ENCODE measurements at regions not wholly inside any gene's neighbourhood (a gene's known extent, or its start where the extent isn't known, plus 50 kb on each side); places are given as distances from the start of the nearest gene placed in this dataset.

DNA sequence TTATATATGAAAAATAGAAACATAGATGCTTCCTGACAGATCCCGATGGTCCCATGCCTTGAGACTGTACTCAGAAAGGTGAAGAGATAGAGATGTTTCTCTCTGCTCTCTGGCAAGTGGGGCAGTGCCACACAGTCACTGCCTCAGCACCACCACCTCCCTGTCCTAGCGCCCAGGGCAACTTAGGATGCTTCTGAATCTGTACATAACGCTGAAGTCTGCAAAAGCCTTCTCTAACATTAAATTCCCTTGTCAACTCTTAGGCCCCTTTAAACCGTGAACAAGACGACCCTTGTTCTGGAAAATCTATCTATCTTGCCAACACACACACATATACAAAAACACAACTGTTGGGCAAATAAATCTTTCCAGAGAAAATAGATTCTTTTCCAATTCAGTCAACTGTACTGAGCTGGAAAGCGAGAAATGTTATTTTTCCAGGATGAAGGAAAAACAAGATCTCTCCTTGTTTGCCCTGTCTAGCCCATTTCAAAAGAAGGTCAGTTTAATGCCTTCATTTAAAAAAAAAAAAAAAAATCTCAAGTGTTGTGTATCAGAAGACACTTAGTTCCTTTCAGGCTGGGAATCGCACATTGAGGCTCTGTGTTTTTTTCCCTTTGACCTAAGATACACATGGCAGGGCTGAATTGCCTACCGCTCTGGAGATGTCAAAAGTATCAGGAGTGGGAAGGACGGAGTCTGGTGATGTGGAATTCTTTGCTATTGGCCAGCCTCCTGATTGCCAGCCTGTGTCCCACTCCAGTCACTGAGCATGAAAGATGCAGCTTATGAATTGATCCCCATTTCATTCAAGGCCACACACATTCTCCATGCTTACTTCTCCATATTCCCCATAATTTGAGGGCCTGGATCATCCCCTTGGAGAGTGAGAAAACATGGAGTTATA lies 241.4 kb downstream of the LACC1 start:
- Histone ChIP-seq H3K36me3 (ENCODE audit: insufficient read depth, insufficient read length, low read length) (no peaks in the 10 kb centered on the region), H3K27me3 (ENCODE audit: insufficient read depth, insufficient read length) (no peaks in the 10 kb centered on the region), H3K9ac (ENCODE audit: insufficient read length, low read depth) (no peak overlapping the region), H3K4me1 (ENCODE audit: insufficient read depth, insufficient read length) (no peaks in the 10 kb centered on the region), H3K9me3 (ENCODE audit: insufficient read depth, low read length) (peaks cover 15% of the 10 kb centered on the region), H3K4me3 (ENCODE audit: insufficient read length, low read depth) (no peak overlapping the region)
- no peak for DNase-seq (ENCODE audit: low read depth, low spot score)
- TF ChIP-seq SUZ12 (IDR thresholded peaks at IDR 0.05; ENCODE audit: extremely low read depth, insufficient read depth, insufficient read length) (no peak), YY1 (IDR thresholded peaks at IDR 0.05; ENCODE audit: insufficient read depth, insufficient read length) (no peak), ZNF274 (IDR thresholded peaks at IDR 0.05; ENCODE audit: low read depth, low read length) (no peak)

- Histone ChIP-seq H3K27me3 (ENCODE audit: insufficient read depth, insufficient read length) (no peaks in the 10 kb centered on the region), H3K36me3 (ENCODE audit: insufficient read depth, insufficient read length, low read length) (no peaks in the 10 kb centered on the region), H3K4me3 (ENCODE audit: insufficient read length, low read depth) (no peak overlapping the region), H3K9me3 (ENCODE audit: insufficient read depth, low read length) (peaks cover 15% of the 10 kb centered on the region), H3K4me1 (ENCODE audit: insufficient read depth, insufficient read length) (no peaks in the 10 kb centered on the region), H3K9ac (ENCODE audit: insufficient read length, low read depth) (no peak overlapping the region)
- TF ChIP-seq ZNF274 (IDR thresholded peaks at IDR 0.05; ENCODE audit: low read depth, low read length) (no peak), YY1 (IDR thresholded peaks at IDR 0.05; ENCODE audit: insufficient read depth, insufficient read length) (no peak), SUZ12 (IDR thresholded peaks at IDR 0.05; ENCODE audit: extremely low read depth, insufficient read depth, insufficient read length) (no peak)
- no peak for DNase-seq (ENCODE audit: low read depth, low spot score)
Measured at GRCh38 chr13:44124352-44124751, 244.6 kb downstream of the LACC1 start.

DNA sequence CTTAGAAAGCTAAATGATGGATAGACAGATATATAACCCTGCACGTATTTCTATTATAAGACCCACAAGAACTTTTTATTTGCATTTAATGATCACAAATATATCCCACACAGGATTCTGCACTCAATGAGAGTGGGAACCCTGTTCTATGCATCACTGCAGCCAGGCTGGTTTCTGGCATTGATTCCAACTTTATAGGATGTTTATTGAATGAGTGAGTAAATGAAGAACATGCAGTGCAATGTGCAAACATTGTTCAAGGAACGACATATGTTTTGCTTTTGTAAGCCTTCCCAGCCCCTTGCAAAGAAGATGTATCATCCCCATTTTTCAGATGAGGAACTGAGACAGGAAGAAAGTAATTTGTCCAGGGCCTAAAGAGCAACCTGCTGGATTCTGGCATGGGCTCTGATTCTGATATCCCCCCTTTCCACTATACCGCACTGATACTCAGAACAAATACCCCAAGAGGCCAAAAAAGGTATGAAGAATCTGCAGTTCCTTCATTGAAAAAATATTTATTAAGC lies 246.3 kb downstream of the LACC1 start:
- no peak for DNase-seq (ENCODE audit: low read depth, low spot score)
- H3K4me3 ChIP-seq (ENCODE audit: insufficient read length, low read depth): no peak overlapping the region
- no peaks in the 10 kb centered on the region for H3K4me1 ChIP-seq (ENCODE audit: insufficient read depth, insufficient read length)
- H3K9ac ChIP-seq (ENCODE audit: insufficient read length, low read depth): no peak overlapping the region
- no peaks in the 10 kb centered on the region for H3K27me3 ChIP-seq (ENCODE audit: insufficient read depth, insufficient read length)
- H3K36me3 ChIP-seq (ENCODE audit: insufficient read depth, insufficient read length, low read length): no peaks in the 10 kb centered on the region
- TF ChIP-seq SUZ12 (IDR thresholded peaks at IDR 0.05; ENCODE audit: extremely low read depth, insufficient read depth, insufficient read length) (no peak), YY1 (IDR thresholded peaks at IDR 0.05; ENCODE audit: insufficient read depth, insufficient read length) (no peak), ZNF274 (IDR thresholded peaks at IDR 0.05; ENCODE audit: low read depth, low read length) (no peak)
- H3K9me3 ChIP-seq (ENCODE audit: insufficient read depth, low read length): peaks cover 15% of the 10 kb centered on the region

DNA sequence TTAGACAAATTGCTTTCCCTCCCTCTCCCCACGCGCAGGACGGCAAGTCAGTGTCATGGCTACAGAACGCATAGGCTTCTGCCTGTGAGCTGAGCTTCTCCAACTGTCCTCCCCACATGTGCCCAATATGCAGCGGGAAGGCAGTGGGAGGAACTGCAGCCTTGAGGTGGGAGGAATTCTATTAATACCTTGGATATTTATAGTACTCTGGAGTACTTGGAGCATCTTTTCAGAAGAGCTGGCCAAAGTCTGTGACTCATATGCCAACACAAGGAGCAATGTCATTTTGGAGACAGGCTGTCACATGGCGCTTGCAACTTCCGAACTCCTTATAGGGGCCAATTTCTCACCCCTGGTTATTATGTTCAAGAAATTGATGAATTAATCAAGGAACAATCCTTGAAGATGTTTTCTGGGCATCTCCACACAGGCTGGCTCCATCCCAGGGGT lies 245.0 kb upstream of the SERP2 start:
- Histone ChIP-seq H3K27me3 (ENCODE audit: insufficient read depth, insufficient read length) (no peaks in the 10 kb centered on the region), H3K9ac (ENCODE audit: insufficient read length, low read depth) (no peak overlapping the region), H3K9me3 (ENCODE audit: insufficient read depth, low read length) (peaks cover 9% of the 10 kb centered on the region; the same call in 1 of the 2 replicates), H3K4me3 (ENCODE audit: insufficient read length, low read depth) (no peak overlapping the region), H3K36me3 (ENCODE audit: insufficient read depth, insufficient read length, low read length) (no peaks in the 10 kb centered on the region), H3K4me1 (ENCODE audit: insufficient read depth, insufficient read length) (no peaks in the 10 kb centered on the region)
- no peak for TF ChIP-seq YY1 (IDR thresholded peaks at IDR 0.05; ENCODE audit: insufficient read depth, insufficient read length)
- no peak for TF ChIP-seq ZNF274 (IDR thresholded peaks at IDR 0.05; ENCODE audit: low read depth, low read length)
- TF ChIP-seq SUZ12 (IDR thresholded peaks at IDR 0.05; ENCODE audit: extremely low read depth, insufficient read depth, insufficient read length): no peak
- DNase-seq (ENCODE audit: low read depth, low spot score): no peak

DNA sequence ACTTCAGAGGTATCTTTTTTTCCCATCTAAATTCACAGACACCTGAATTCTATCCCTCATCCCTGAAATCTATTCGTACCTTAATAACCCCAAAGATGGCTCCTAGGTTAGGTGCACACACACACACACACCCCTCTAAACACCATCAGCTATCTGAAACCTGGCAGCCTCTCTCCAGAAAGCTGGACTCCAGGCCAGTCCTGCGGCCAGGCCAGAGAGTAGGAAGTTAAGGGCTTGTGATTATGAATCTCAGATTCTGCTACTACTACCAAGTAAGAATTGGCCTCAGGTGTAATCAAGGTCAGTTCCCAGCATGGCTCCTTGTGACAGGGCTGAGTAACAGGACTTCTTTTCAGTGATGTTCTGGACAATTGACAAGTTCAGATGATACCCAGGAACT lies 244.2 kb upstream of the SERP2 start:
- Histone ChIP-seq H3K9ac (ENCODE audit: insufficient read length, low read depth) (no peak overlapping the region), H3K4me3 (ENCODE audit: insufficient read length, low read depth) (no peak overlapping the region), H3K27me3 (ENCODE audit: insufficient read depth, insufficient read length) (no peaks in the 10 kb centered on the region), H3K4me1 (ENCODE audit: insufficient read depth, insufficient read length) (no peaks in the 10 kb centered on the region), H3K9me3 (ENCODE audit: insufficient read depth, low read length) (peaks cover under 1% of the 10 kb centered on the region; the same call in 1 of the 2 replicates), H3K36me3 (ENCODE audit: insufficient read depth, insufficient read length, low read length) (no peaks in the 10 kb centered on the region)
- TF ChIP-seq ZNF274 (IDR thresholded peaks at IDR 0.05; ENCODE audit: low read depth, low read length) (no peak), YY1 (IDR thresholded peaks at IDR 0.05; ENCODE audit: insufficient read depth, insufficient read length) (no peak), SUZ12 (IDR thresholded peaks at IDR 0.05; ENCODE audit: extremely low read depth, insufficient read depth, insufficient read length) (no peak)
- no peak for DNase-seq (ENCODE audit: low read depth, low spot score)

- no peak overlapping the region for H3K4me3 ChIP-seq (ENCODE audit: insufficient read length, low read depth)
- DNase-seq (ENCODE audit: low read depth, low spot score): no peak
- TF ChIP-seq ZNF274 (IDR thresholded peaks at IDR 0.05; ENCODE audit: low read depth, low read length) (no peak), SUZ12 (IDR thresholded peaks at IDR 0.05; ENCODE audit: extremely low read depth, insufficient read depth, insufficient read length) (no peak), YY1 (IDR thresholded peaks at IDR 0.05; ENCODE audit: insufficient read depth, insufficient read length) (no peak)
- H3K36me3 ChIP-seq (ENCODE audit: insufficient read depth, insufficient read length, low read length): no peaks in the 10 kb centered on the region
- H3K4me1 ChIP-seq (ENCODE audit: insufficient read depth, insufficient read length): no peaks in the 10 kb centered on the region
- H3K27me3 ChIP-seq (ENCODE audit: insufficient read depth, insufficient read length): no peaks in the 10 kb centered on the region
- H3K9ac ChIP-seq (ENCODE audit: insufficient read length, low read depth): no peak overlapping the region
- H3K9me3 ChIP-seq (ENCODE audit: insufficient read depth, low read length): no peaks in the 10 kb centered on the region
Measured at GRCh38 chr13:44131069-44131614, 242.5 kb upstream of the SERP2 start.

DNA sequence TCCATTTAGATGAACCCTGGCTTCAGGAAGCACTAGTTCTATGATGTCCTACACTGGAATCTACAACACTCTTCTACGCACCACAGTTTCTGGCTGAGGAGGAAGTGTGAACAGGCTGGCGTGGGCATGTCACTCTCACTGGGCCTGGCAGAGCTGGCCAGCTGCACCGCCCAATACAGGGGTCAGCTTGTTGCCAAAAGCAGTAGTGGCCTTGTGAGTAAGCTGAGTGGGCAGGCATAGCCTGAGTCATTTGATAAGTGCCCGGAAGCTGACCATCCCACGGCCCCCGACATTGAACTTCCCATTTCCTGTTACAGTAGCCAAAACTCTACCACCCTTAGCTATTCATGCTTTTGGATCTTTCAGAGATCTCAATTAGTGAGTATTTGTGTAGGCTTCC lies 240.9 kb upstream of the SERP2 start:
- Histone ChIP-seq H3K36me3 (ENCODE audit: insufficient read depth, insufficient read length, low read length) (no peaks in the 10 kb centered on the region), H3K27me3 (ENCODE audit: insufficient read depth, insufficient read length) (no peaks in the 10 kb centered on the region), H3K4me3 (ENCODE audit: insufficient read length, low read depth) (no peak overlapping the region), H3K9me3 (ENCODE audit: insufficient read depth, low read length) (no peaks in the 10 kb centered on the region), H3K9ac (ENCODE audit: insufficient read length, low read depth) (no peak overlapping the region), H3K4me1 (ENCODE audit: insufficient read depth, insufficient read length) (no peaks in the 10 kb centered on the region)
- no peak for DNase-seq (ENCODE audit: low read depth, low spot score)
- TF ChIP-seq SUZ12 (IDR thresholded peaks at IDR 0.05; ENCODE audit: extremely low read depth, insufficient read depth, insufficient read length): no peak
- TF ChIP-seq YY1 (IDR thresholded peaks at IDR 0.05; ENCODE audit: insufficient read depth, insufficient read length): no peak
- TF ChIP-seq ZNF274 (IDR thresholded peaks at IDR 0.05; ENCODE audit: low read depth, low read length): no peak
